OCI-LY3 (cell line): ENCODE measurements at regions not wholly inside any gene's neighbourhood (a gene's known extent, or its start where the extent isn't known, plus 50 kb on each side); places are given as distances from the start of the nearest gene placed in this dataset.

ENCODE experiments used
- CTCF ChIP-seq: fragments of 200-600, 300-600 bp; sonication (generic); IDR thresholded peaks from 2 replicates; pipeline ENCODE4 v1.5.1; 2014; ENCODE audit warnings: antibody characterized with exemption, low read length, low read depth
- EZH2phosphoT487 ChIP-seq: fragments of 200-600 bp; shearing (Covaris generic); IDR thresholded peaks from 2 replicates; pipeline ENCODE4 v1.6.1; 2018; ENCODE audit warnings: antibody characterized with exemption, mixed run types, low read depth

GRCh38 chr2:62372824-62373223 is 133.2 kb downstream of the TMEM17 start:
- TF ChIP-seq CTCF (no peak), EZH2phosphoT487 (no peak)
